Panc1 (cell line): ENCODE measurements at regions not wholly inside any gene's neighbourhood (a gene's known extent, or its start where the extent isn't known, plus 50 kb on each side); places are given as distances from the start of the nearest gene placed in this dataset.

Source experiments
- ATAC-seq: fragments of 200-7000 bp; cut with Tn5 transposase; 2 replicates; pipeline ENCODE4 v1.9.1; 2020; ENCODE audit warnings: mild to moderate bottlenecking, moderate library complexity
- BruUV-seq: library from RNA; stranded (reverse); fragments of 400-500 nt; replicated peaks from 2 replicates; lab custom pipeline; 2021; lab: Mats Ljungman, UMichigan
- CTCF ChIA-PET: fragments of 300-600 bp; sonication (Branson Sonifier 250); formaldehyde crosslinking; loops from one replicate; lab custom pipeline; 2022; ENCODE audit warnings: antibody characterized with exemption; lab: Charles Lee
- POLR2A ChIA-PET: fragments of 300-600 bp; sonication (Branson Sonifier 250); formaldehyde crosslinking; loops from one replicate; lab custom pipeline; 2022; ENCODE audit warnings: antibody characterized with exemption; lab: Charles Lee
- DNase-seq: peaks from one replicate; pipeline ENCODE4 v3.0.0-alpha.2; 2010; ENCODE audit warnings: low read depth, low spot score
- H3K27ac ChIP-seq: 2 replicates; pipeline ENCODE4 v1.5.1; 2011; ENCODE audit warnings: mild to moderate bottlenecking, low read length, inconsistent platforms
- H3K27me3 ChIP-seq: fragments of 200-500 bp; sonication (Bioruptor generic); 2 replicates; pipeline ENCODE4 v1.6.0; 2014; ENCODE audit warnings: low read length, inconsistent platforms; ENCODE audit not compliant: control insufficient read depth, insufficient read depth
- H3K36me3 ChIP-seq: fragments of 200-500 bp; sonication (Bioruptor generic); 2 replicates; pipeline ENCODE4 v1.5.1; 2014; ENCODE audit warnings: inconsistent platforms, mild to moderate bottlenecking, low read length, moderate library complexity; ENCODE audit not compliant: control insufficient read depth, insufficient read depth
- H3K4me1 ChIP-seq: 2 replicates; pipeline ENCODE4 v1.5.1; 2011; ENCODE audit warnings: inconsistent platforms, mild to moderate bottlenecking, low read length, moderate library complexity; ENCODE audit not compliant: control insufficient read depth, insufficient read depth
- H3K4me3 ChIP-seq, 2 experiments: 2 replicates each; pipeline ENCODE4 v1.5.1; 2011 to 2012; ENCODE audit warnings: low read depth in 2 of 2, low read length in 2 of 2, mild to moderate bottlenecking in 2 of 2, inconsistent platforms in 1 of 2, moderate library complexity in 1 of 2
- H3K9me3 ChIP-seq: fragments of 200-500 bp; sonication (Bioruptor generic); 2 replicates; pipeline ENCODE4 v1.5.1; 2014; ENCODE audit warnings: low read depth, mild to moderate bottlenecking, inconsistent platforms, low read length, moderate library complexity; ENCODE audit not compliant: control insufficient read depth, insufficient read depth
- CTCF ChIP-seq: fragments of 450-650 bp; IDR thresholded peaks from 2 replicates; pipeline ENCODE4 v1.5.1; 2017; ENCODE audit warnings: mild to moderate bottlenecking
- POLR2AphosphoS5 ChIP-seq: IDR thresholded peaks from 2 replicates; pipeline ENCODE4 v1.6.1; 2012; ENCODE audit warnings: mild to moderate bottlenecking, low read depth, low read length, moderate library complexity
- REST ChIP-seq, 2 experiments: IDR thresholded peaks; 2 replicates each; pipeline ENCODE4 v1.6.1; 2011 to 2012; ENCODE audit warnings: low read depth in 2 of 2, control low read depth in 1 of 2, low read length in 1 of 2, mild to moderate bottlenecking in 1 of 2, moderate library complexity in 1 of 2; ENCODE audit not compliant: insufficient read depth in 1 of 2
- SIN3A ChIP-seq: IDR thresholded peaks from 2 replicates; pipeline ENCODE4 v1.6.1; 2012; ENCODE audit warnings: low read depth, mild to moderate bottlenecking, low read length, moderate library complexity, borderline replicate concordance; ENCODE audit not compliant: insufficient read depth
- TCF7L2 ChIP-seq: IDR thresholded peaks from 2 replicates; pipeline ENCODE4 v1.6.1; 2011; ENCODE audit warnings: mild to moderate bottlenecking, low read depth, low read length, inconsistent platforms
- in situ Hi-C: cut with HindIII; loops from 2 replicates; pipeline ENCODE4 v1.10.0; 2016; ENCODE audit warnings: low sequenced_read_pairs, low pct_unique_long_range_greater_than_20kb
- intact Hi-C: fragments of 100-400 bp; cut with micrococcal nuclease; formaldehyde crosslinking; loops from one replicate; pipeline ENCODE4 v1.10.0; 2022; ENCODE audit not compliant: unreplicated experiment

- DNase-seq (no peak), ATAC-seq (no peak)
- H3K9me3 ChIP-seq: peaks cover 3% of the 10 kb centered on the region; the same call in 1 of the 2 replicates
- intact Hi-C loops: no loop called here
- no peaks in the 10 kb centered on the region for H3K36me3 ChIP-seq
- TF ChIP-seq CTCF (no peak), SIN3A (no peak), REST (IDR thresholded peaks at IDR 0.05; ENCODE audit: insufficient read depth in 1 of 2, low read depth in 2 of 2, low read length in 1 of 2) (no peak), TCF7L2 (no peak)
- CTCF ChIA-PET: no interaction called here
- POLR2A ChIA-PET: no interaction called here
- in situ Hi-C loops: no loop called here
- H3K27me3 ChIP-seq: no peaks in the 10 kb centered on the region
- H3K27ac ChIP-seq: no peak overlapping the region
- no peak overlapping the region for H3K4me3 ChIP-seq
- no peaks in the 10 kb centered on the region for H3K4me1 ChIP-seq
- BruUV-seq: no TSS peak
Observed at GRCh38 chr12:87283886-87284285, 745.3 kb downstream of the C12orf50 start.

- TF ChIP-seq SIN3A (no peak), REST (IDR thresholded peaks at IDR 0.05; ENCODE audit: insufficient read depth in 1 of 2, low read depth in 2 of 2, low read length in 1 of 2) (no peak), POLR2AphosphoS5 (no peak), CTCF (no peak), TCF7L2 (no peak)
- Histone ChIP-seq H3K9me3 (peaks cover 3% of the 10 kb centered on the region; the same call in 1 of the 2 replicates), H3K27me3 (no peaks in the 10 kb centered on the region), H3K4me1 (no peaks in the 10 kb centered on the region), H3K36me3 (no peaks in the 10 kb centered on the region), H3K27ac (no peak overlapping the region), H3K4me3 (no peak overlapping the region)
- ATAC-seq: no peak
- POLR2A ChIA-PET: no interaction called here
- CTCF ChIA-PET: no interaction called here
- intact Hi-C loops: no loop called here
- DNase-seq: no peak
- BruUV-seq: no TSS peak
- in situ Hi-C loops: no loop called here
Observed at GRCh38 chr12:87283111-87283510, 746.1 kb downstream of the C12orf50 start.
